NB4 (cell line): ENCODE measurements at regions not wholly inside any gene's neighbourhood (a gene's known extent, or its start where the extent isn't known, plus 50 kb on each side); places are given as distances from the start of the nearest gene placed in this dataset.

Experiments
- DNase-seq: peaks from one replicate; pipeline ENCODE4 v3.0.0; 2010; ENCODE audit warnings: low read depth
- H3K4me3 ChIP-seq: one replicate; pipeline ENCODE4 v1.5.1; 2011; ENCODE audit warnings: mild to moderate bottlenecking, low read depth, low read length, moderate library complexity
- CTCF ChIP-seq: IDR thresholded peaks from one replicate; pipeline ENCODE4 v1.5.1; 2012; ENCODE audit warnings: low read depth, low read length
- MAX ChIP-seq: IDR thresholded peaks from 2 replicates; pipeline ENCODE4 v1.6.1; 2011; ENCODE audit warnings: low read depth, low read length
- MYC ChIP-seq: IDR thresholded peaks from 2 replicates; pipeline ENCODE4 v1.6.1; 2011; ENCODE audit warnings: low read depth, low read length
- POLR2A ChIP-seq: IDR thresholded peaks from 2 replicates; pipeline ENCODE4 v1.6.1; 2011; ENCODE audit warnings: mild to moderate bottlenecking; ENCODE audit not compliant: insufficient read length; ENCODE audit errors: extremely low read depth

- no peak for TF ChIP-seq CTCF
- no peak for TF ChIP-seq MYC
- no peak for TF ChIP-seq MAX
- TF ChIP-seq POLR2A: no peak
- H3K4me3 ChIP-seq: no peak overlapping the region
- DNase-seq: no peak
These were observed 147.8 kb downstream of the PMAIP1 start for GRCh38 chr18:60047556-60047955.

GRCh38 chr18:60044290-60045006 is 144.7 kb downstream of the PMAIP1 start:
- no peak for DNase-seq
- no peak overlapping the region for H3K4me3 ChIP-seq
- TF ChIP-seq MAX (no peak), POLR2A (no peak), CTCF (no peak), MYC (no peak)

GRCh38 chr18:60040971-60041370 is 141.2 kb downstream of the PMAIP1 start:
- no peak for DNase-seq
- TF ChIP-seq MAX (no peak), MYC (no peak)
- H3K4me3 ChIP-seq: no peak overlapping the region

GRCh38 chr18:60038731-60039130 is 138.9 kb downstream of the PMAIP1 start:
- DNase-seq: no peak

GRCh38 chr18:60027397-60027796 is 127.6 kb downstream of the PMAIP1 start:
- DNase-seq: no peak
- no peak overlapping the region for H3K4me3 ChIP-seq
- TF ChIP-seq MAX (no peak), MYC (no peak), CTCF (no peak), POLR2A (no peak)

More at GRCh38 chr18:60038731-60039130, 138.9 kb downstream of the PMAIP1 start:
- TF ChIP-seq MYC: no peak
- TF ChIP-seq MAX: no peak
- no peak for TF ChIP-seq CTCF
- TF ChIP-seq POLR2A: no peak
- no peak overlapping the region for H3K4me3 ChIP-seq

- H3K4me3 ChIP-seq: no peak overlapping the region
- TF ChIP-seq MAX (no peak), POLR2A (no peak), MYC (no peak), CTCF (no peak)
- DNase-seq: no peak
These were observed 125.1 kb downstream of the PMAIP1 start for GRCh38 chr18:60024857-60025256.
